Peyer's patch (tissue), 4 donors: ENCODE measurements at regions not wholly inside any gene's neighbourhood (a gene's known extent, or its start where the extent isn't known, plus 50 kb on each side); places are given as distances from the start of the nearest gene placed in this dataset.

Experiments used
- DNase-seq, 3 donors: peaks; one replicate each; pipeline ENCODE4 v3.0.0-alpha.2; 2017 to 2019
- H3K27ac ChIP-seq, 4 donors: fragments of 200-600 bp; sonication (generic); one replicate each; pipeline ENCODE4 v1.5.1; 2016 to 2019
- H3K27me3 ChIP-seq, 2 donors: fragments of 200-600 bp; sonication (generic); one replicate each; pipeline ENCODE4 v1.5.1; 2019
- H3K36me3 ChIP-seq, 3 donors: fragments of 200-600 bp; sonication (generic); one replicate each; pipeline ENCODE4 v1.5.1; 2016 to 2019
- H3K4me1 ChIP-seq, 4 donors: fragments of 200-600 bp; sonication (generic); one replicate each; pipeline ENCODE4 v1.5.1; 2016 to 2019
- H3K4me3 ChIP-seq, 4 donors: fragments of 200-600 bp; sonication (generic); 1 replicate in 3 of 4; 2 replicates in 1 of 4; pipeline ENCODE4 v1.5.1; 2016 to 2019; ENCODE audit warnings: mild to moderate bottlenecking in 1 of 4
- H3K9me3 ChIP-seq, 4 donors: fragments of 200-600 bp; sonication (generic); one replicate each; pipeline ENCODE4 v1.5.1; 2016 to 2019; ENCODE audit warnings: mild to moderate bottlenecking in 1 of 4
- POLR2A ChIP-seq, 2 donors: fragments of 450-650 bp; IDR thresholded peaks; one replicate each; pipeline ENCODE4 v1.5.1; 2017; ENCODE audit warnings: antibody characterized with exemption in 2 of 2, mild to moderate bottlenecking in 2 of 2, moderate library complexity in 2 of 2
- TF ChIP-seq, protein P1 (sequence below), 6 experiments: fragments of 450-650 bp in 4 of 6; fragments of 200-600 bp in 2 of 6; sonication (generic) in 1 of 6; IDR thresholded peaks; one replicate each; pipeline ENCODE4 v1.5.1; 2017 to 2019; ENCODE audit warnings: antibody characterized with exemption in 6 of 6, mild to moderate bottlenecking in 3 of 6, moderate library complexity in 1 of 6

DNA sequence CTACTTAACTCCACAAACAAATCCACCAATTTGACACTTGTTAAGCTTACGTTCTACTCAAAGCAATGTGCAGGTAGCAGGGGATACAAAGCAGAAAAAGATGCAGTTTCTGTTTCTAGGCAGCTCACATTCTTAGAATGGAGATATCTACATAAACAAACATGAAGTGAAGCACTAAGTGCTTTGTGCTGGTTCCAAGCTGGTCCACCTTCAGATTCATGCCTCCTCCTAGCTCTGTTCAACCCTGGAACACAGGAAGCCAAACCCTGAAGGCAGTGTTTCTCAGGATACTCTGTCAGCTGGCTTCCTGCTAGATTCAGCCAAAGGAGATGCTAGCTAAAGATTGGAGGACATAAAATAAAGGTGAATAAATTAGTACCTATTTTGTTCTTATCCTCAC, 55.3 kb upstream of the NOL4 start:
- Histone ChIP-seq H3K36me3 (no peaks in the 10 kb centered on the region), H3K4me1 (no peaks in the 10 kb centered on the region), H3K27ac (no peak overlapping the region), H3K27me3 (no peaks in the 10 kb centered on the region), H3K4me3 (no peak overlapping the region), H3K9me3 (no peaks in the 10 kb centered on the region)
- no peak for DNase-seq
- no peak for TF ChIP-seq POLR2A (IDR thresholded peaks at IDR 0.05)
- TF ChIP-seq, protein P1, sequence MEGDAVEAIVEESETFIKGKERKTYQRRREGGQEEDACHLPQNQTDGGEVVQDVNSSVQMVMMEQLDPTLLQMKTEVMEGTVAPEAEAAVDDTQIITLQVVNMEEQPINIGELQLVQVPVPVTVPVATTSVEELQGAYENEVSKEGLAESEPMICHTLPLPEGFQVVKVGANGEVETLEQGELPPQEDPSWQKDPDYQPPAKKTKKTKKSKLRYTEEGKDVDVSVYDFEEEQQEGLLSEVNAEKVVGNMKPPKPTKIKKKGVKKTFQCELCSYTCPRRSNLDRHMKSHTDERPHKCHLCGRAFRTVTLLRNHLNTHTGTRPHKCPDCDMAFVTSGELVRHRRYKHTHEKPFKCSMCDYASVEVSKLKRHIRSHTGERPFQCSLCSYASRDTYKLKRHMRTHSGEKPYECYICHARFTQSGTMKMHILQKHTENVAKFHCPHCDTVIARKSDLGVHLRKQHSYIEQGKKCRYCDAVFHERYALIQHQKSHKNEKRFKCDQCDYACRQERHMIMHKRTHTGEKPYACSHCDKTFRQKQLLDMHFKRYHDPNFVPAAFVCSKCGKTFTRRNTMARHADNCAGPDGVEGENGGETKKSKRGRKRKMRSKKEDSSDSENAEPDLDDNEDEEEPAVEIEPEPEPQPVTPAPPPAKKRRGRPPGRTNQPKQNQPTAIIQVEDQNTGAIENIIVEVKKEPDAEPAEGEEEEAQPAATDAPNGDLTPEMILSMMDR (IDR thresholded peaks at IDR 0.05) = no peak

DNA sequence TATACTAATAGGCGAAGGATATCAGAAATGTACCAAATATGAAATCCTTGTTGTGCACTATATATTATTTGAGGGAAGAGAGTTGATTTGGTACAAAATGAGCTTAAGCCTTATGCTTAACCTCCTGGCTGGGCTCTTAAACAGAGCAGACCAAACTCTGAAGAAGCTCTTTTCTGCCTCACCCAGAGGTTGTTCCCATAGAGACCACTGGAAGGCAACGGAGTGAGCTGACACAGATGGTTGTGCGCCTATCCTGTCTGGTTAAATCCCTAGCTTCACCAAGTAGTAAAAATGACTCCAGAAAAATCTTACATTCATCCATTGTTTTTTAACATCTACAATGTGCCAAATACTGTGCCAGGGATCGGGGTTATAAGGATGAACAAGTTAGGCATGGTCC, 55.9 kb upstream of the NOL4 start:
- no peak for DNase-seq
- Histone ChIP-seq H3K9me3 (no peaks in the 10 kb centered on the region), H3K36me3 (no peaks in the 10 kb centered on the region), H3K4me3 (no peak overlapping the region), H3K27ac (no peak overlapping the region), H3K27me3 (no peaks in the 10 kb centered on the region), H3K4me1 (no peaks in the 10 kb centered on the region)
- TF ChIP-seq, protein P1 (IDR thresholded peaks at IDR 0.05) = no peak
- TF ChIP-seq POLR2A (IDR thresholded peaks at IDR 0.05) = no peak

DNA sequence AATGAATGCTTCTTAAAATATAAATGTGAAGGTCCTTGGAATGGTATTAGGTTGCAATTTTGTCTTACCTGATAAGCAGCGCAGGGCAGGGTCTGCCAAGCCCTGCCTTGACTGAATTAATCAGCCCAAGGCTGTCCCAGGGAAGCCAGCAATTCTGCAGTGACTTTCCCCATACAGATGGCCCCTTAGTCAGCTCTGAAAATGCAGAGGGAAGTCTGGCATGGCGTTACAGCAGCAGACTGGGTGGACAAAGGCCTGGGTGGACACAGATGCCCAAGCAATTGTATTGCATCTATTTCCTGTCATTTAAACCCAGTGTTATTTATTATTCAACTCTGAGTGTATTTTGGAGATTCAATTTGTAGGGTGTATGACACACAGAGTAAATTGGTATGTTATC, 56.6 kb upstream of the NOL4 start:
- no peak overlapping the region for H3K4me3 ChIP-seq
- H3K4me1 ChIP-seq = no peaks in the 10 kb centered on the region
- TF ChIP-seq, protein P1 (IDR thresholded peaks at IDR 0.05) = no peak
- no peak for TF ChIP-seq POLR2A (IDR thresholded peaks at IDR 0.05)
- H3K36me3 ChIP-seq = no peaks in the 10 kb centered on the region
- no peaks in the 10 kb centered on the region for H3K9me3 ChIP-seq
- no peak overlapping the region for H3K27ac ChIP-seq
- H3K27me3 ChIP-seq = no peaks in the 10 kb centered on the region
- no peak for DNase-seq

DNA sequence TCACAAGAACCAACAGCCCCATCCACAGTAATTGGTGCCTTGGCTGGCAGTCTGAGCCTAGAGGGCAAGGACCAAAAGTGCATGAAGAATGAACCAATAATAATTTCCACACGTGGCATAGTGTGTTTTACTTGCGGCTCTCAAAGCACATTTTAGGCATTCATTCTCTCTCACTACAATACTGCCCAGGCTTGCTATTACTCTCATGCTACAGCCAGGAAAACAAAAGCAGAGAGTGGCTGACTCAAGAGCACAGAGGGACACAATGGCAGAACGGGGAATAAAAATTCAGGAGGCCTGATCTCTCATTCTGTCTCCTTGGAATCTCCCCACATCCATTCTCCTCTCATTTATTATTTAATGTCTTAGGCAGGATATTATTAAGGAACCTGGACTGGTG, 57.0 kb upstream of the NOL4 start:
- Histone ChIP-seq H3K27ac (no peak overlapping the region), H3K4me3 (no peak overlapping the region)

DNA sequence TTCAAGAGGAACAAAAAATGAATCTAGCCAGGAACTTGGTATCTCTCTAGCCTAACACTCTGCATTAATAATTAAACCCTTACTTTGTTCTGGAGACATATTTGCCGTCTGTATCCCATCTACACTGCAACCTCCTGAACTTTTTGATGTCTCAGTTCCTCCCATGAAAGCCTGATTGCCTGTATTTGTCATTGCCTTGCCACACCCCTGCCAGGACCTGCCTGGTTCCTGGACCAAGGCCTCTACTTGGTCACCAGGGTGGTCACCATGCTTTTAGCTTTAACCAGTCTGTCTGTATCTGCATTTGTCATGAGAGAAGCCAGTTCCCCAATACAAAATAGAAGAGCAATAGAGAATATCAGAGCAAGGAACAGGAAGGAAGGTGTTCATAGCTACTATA, 58.8 kb upstream of the NOL4 start:
- no peaks in the 10 kb centered on the region for H3K36me3 ChIP-seq
- no peaks in the 10 kb centered on the region for H3K27me3 ChIP-seq
- no peaks in the 10 kb centered on the region for H3K4me1 ChIP-seq
- H3K27ac ChIP-seq = no peak overlapping the region
- no peak overlapping the region for H3K4me3 ChIP-seq
- H3K9me3 ChIP-seq = peaks cover 0 to 5% (median 0%) of the 10 kb centered on the region in 4 donors
- no peak for DNase-seq
- TF ChIP-seq, protein P1 (IDR thresholded peaks at IDR 0.05) = no peak
- no peak for TF ChIP-seq POLR2A (IDR thresholded peaks at IDR 0.05)

More for the DNA sequence above, 57.0 kb upstream of the NOL4 start:
- H3K27me3 ChIP-seq = no peaks in the 10 kb centered on the region
- TF ChIP-seq, protein P1 (IDR thresholded peaks at IDR 0.05) = no peak
- no peak for TF ChIP-seq POLR2A (IDR thresholded peaks at IDR 0.05)
- H3K4me1 ChIP-seq = no peaks in the 10 kb centered on the region
- DNase-seq = no peak
- no peaks in the 10 kb centered on the region for H3K9me3 ChIP-seq
- H3K36me3 ChIP-seq = no peaks in the 10 kb centered on the region

DNA sequence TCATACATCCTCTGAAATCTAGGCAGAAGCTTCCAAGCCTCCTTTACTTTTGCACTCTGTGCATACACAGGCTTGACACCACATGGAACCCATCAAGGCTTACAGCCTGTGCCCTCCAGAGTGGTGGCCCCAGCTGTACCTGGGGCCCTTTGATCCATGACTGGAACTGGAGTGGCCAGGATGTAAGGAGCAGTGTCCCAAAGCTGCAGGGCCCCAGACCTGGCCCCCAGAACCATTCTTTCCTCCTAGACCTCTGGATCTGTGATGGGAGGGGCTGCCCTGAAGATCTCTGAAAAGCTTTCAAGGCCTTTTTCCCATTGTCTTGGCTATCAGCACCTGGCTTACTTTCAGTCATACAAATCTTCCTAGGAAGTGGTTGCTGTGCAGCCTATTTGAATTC, 63.1 kb upstream of the NOL4 start:
- H3K27ac ChIP-seq = no peak overlapping the region
- TF ChIP-seq, protein P1 (IDR thresholded peaks at IDR 0.05) = no peak
- TF ChIP-seq POLR2A (IDR thresholded peaks at IDR 0.05) = no peak
- no peaks in the 10 kb centered on the region for H3K36me3 ChIP-seq
- H3K4me3 ChIP-seq = no peak overlapping the region
- no peaks in the 10 kb centered on the region for H3K27me3 ChIP-seq
- no peaks in the 10 kb centered on the region for H3K4me1 ChIP-seq
- no peak for DNase-seq
- peaks cover 0 to 5% (median 0%) of the 10 kb centered on the region in 4 donors for H3K9me3 ChIP-seq
